ENCODE measurements at regions not wholly inside any gene's neighbourhood (a gene's known extent, or its start where the extent isn't known, plus 50 kb on each side); places are given as distances from the start of the nearest gene placed in this dataset.

GRCh38 chr11:112835591-112836255, 125.5 kb upstream of the NCAM1 start:
- DNase-seq, result no peak

DNA sequence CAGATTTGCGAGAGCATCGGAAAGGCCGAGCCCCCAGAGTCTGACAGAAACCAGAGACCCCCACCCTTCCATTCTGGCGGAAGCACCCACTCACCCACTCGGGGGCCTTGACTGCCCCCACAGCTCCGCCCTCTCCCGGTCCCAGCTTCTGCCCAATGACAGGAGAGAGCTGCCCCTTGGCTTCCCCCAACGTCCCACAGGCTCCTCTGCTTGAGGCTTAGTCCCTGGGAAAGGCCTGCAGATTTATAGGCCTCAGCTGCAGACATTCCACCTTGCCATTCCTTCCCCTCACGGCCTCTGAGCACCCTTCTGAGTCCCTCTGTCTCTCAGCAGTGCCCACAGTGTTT, 125.0 kb upstream of the NCAM1 start:
- DNase-seq, result no peak

- DNase-seq, result no peak
These were observed 123.9 kb upstream of the NCAM1 start for GRCh38 chr11:112837162-112837826.

- DNase-seq, result no peak
These were observed 122.2 kb upstream of the NCAM1 start for GRCh38 chr11:112839051-112839450.

- no peak for DNase-seq
These were observed 119.5 kb upstream of the NCAM1 start for GRCh38 chr11:112841729-112842128.

DNA sequence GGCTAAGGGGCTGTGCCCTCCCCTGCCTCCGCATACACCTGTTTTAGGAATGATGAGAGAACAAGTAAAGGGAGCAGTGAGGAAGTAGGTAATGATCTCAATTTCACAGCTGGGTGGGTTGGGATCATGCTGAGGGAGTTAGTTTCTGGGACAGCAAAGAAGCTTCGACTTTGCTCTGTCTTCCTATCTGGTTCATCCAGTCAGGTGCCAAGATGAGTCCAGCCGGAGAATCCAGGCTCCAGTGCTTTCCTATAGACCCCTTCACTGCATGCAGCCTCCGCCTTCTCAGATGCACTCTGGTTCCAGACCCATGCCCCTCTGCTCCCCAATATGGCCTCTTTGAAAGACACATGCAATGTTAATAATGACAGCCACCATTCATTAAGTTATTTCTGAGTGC, 119.1 kb upstream of the NCAM1 start:
- DNase-seq, result no peak

DNA sequence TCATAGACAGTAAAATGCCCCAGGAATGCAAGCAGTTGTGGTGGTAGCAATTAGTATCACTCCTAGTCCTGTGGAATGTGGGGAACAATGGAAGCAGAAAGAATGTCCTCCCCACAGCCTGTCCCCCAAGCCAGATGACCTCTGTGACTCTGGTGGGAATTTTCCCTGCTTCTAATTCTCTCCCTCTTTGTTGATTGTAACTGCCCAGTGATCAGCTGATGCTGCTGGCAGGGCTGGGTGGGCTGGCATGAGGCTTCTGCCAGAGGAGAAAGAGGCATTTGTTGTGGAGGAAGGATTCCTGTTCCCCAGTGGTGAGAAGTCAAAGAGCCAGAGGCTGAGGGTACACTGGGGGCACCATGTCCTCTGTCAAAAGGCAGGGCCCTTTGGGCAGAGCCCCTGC, 116.7 kb upstream of the NCAM1 start:
- DNase-seq, result no peak

DNA sequence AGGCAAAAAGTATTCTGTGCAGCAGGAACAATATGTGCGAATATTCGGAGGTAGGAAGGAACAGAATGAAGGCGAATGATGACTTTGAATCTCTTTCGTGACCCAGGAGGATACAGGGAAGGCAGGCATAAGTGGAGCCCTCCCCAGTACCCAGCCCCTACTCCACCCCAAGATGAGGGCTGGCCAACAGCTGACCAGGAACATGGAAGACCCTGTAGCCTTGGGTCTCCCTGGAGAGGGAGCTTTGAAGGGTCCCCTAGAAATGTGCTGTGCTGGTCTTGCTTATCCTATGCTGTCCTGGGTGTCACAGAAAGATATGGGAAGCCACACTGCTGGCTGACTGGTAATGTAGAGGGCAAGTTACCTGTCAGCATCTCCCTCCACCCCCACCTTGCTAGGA, 113.7 kb upstream of the NCAM1 start:
- DNase-seq, result no peak

DNA sequence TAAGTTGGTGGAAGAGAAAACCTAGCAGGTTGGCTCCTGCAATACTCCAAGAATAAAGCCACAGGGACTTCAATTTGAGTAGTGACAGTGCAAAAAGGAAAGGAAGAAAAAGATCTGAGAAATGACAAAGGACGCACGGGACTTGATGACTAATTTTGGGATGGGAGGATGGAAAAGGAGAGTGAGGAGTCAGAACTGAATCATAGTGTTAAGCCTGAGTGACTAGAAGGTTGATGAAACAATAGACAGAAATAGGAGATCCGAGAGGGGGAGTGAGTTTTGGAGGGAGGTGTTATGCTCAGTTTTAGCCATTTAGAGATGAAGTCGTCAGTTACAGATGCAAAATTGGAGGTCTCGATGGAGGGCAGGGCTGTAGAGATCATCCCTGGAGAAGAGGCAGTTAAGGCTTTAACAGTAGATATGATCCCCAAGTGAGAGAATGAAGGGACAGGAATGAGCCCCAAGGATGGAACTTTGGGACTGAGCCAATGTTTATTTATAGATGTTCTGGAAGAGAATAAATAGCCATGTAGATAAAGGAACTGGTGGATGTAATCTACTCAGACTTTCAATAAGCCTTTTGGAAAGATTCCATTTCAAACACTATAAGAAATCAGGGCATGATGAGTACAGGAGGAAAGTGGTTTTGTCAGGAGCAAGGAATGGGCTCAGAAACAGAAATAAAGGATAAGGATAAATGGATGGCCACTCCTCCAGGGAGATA, 108.9 kb upstream of the NCAM1 start:
- no peak for DNase-seq

GRCh38 chr11:112856133-112856532, 105.1 kb upstream of the NCAM1 start:
- DNase-seq, result no peak

- no peak for DNase-seq
These were observed 104.6 kb upstream of the NCAM1 start for GRCh38 chr11:112856591-112856990.

- no peak for DNase-seq
These were observed 102.8 kb upstream of the NCAM1 start for GRCh38 chr11:112858289-112859023.

GRCh38 chr11:112859787-112860186, 101.4 kb upstream of the NCAM1 start:
- DNase-seq, result no peak

DNA sequence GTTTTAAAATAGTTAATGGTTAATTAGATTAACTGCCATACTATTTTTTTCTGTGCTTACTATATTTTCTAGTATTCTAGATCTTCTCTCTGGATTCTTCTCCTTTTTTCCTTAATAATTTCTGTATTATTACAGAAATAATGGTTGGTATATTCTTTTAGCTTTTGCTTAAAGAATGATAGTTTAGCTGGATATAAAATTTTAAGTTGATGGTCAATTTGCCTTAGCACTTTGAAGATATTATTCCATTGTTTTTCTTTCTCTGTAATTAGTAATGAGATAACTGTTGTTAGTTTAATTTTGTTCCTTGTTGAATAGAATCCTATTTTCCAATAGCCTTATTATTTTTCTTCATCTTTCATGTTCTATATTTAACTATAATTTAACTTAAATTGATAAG, 99.9 kb upstream of the NCAM1 start:
- no peak for DNase-seq

- no peak for DNase-seq
These were observed 97.9 kb upstream of the NCAM1 start for GRCh38 chr11:112863305-112863704.

- no peak for DNase-seq
These were observed 96.5 kb upstream of the NCAM1 start for GRCh38 chr11:112864672-112865071.

GRCh38 chr11:112871909-112872500, 89.2 kb upstream of the NCAM1 start:
- no peak for DNase-seq

GRCh38 chr11:112874980-112875379, 86.2 kb upstream of the NCAM1 start:
- DNase-seq, result no peak

GRCh38 chr11:112877581-112877980, 83.6 kb upstream of the NCAM1 start:
- no peak for DNase-seq

DNA sequence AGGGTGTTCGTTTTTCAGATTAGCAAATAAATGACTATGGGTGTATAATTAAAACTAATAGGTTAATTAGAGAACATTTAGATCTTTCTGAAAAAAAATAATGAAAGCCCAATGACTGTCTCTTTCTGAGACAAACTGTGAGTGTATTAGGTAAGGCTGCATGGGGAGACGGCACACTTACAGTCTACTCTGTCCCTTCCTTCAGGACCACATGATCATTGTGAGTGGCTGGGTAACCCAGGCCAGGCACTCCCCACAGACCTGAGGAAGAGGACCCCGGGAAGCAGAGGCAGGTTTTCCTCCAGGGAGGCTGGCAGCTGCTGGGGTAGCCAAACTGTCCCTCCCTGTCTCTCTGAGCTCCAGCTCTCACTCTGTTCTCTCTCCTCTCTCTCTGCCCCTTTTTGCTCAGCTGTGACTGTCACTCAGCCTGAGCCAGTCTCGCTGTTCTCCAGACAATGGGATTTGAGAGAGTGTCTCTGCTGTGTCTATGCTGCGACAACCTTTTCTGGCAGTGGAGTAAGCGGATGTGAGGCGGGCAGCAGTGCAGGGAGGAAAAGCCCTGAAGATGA, 83.1 kb upstream of the NCAM1 start:
- DNase-seq, result no peak

DNA sequence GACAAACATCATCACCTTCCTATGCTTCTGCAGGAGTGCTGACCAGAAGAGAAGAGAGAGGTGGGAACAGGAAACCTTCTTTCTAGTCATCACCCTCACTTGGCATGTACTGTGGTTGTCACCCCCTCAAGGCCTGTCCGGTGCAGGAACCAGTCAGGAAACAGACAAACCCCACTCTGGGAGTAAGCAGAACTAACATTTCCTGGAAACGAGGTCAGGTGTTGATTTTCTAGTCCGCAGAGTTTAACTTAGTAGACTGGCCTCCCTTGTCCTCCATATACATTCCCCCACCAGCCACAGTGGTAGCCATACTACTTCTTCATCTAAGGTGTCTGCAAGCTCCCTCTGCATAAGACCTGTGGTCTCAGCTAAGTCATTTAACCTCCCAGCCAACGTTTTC, 80.7 kb upstream of the NCAM1 start:
- no peak for DNase-seq

GRCh38 chr11:112881461-112881860, 79.8 kb upstream of the NCAM1 start:
- no peak for DNase-seq
